Ishikawa (cell line): ENCODE measurements at regions not wholly inside any gene's neighbourhood (a gene's known extent, or its start where the extent isn't known, plus 50 kb on each side); places are given as distances from the start of the nearest gene placed in this dataset.

Experiments used
- CEBPB ChIP-seq: IDR thresholded peaks from 2 replicates; pipeline ENCODE4 v1.6.1; 2012
- CREB1 ChIP-seq: IDR thresholded peaks from 2 replicates; pipeline ENCODE4 v1.6.1; 2012; ENCODE audit warnings: low read depth
- EGR1 ChIP-seq: IDR thresholded peaks from 2 replicates; pipeline ENCODE4 v1.6.1; 2012
- EP300 ChIP-seq: IDR thresholded peaks from 2 replicates; pipeline ENCODE4 v1.6.1; 2012; ENCODE audit warnings: borderline replicate concordance
- FOXM1 ChIP-seq: IDR thresholded peaks from 2 replicates; pipeline ENCODE4 v1.6.1; 2012; ENCODE audit warnings: low read depth, borderline replicate concordance
- MAX ChIP-seq: IDR thresholded peaks from 2 replicates; pipeline ENCODE4 v1.6.1; 2012
- NFIC ChIP-seq: IDR thresholded peaks from 2 replicates; pipeline ENCODE4 v1.6.1; 2012
- RAD21 ChIP-seq: IDR thresholded peaks from 2 replicates; pipeline ENCODE4 v1.6.1; 2012; ENCODE audit warnings: low read depth
- REST ChIP-seq: IDR thresholded peaks from 2 replicates; pipeline ENCODE4 v1.6.1; 2012; ENCODE audit warnings: low read depth, mild to moderate bottlenecking
- TAF1 ChIP-seq: IDR thresholded peaks from 2 replicates; pipeline ENCODE4 v1.6.1; 2012; ENCODE audit warnings: low read depth, mild to moderate bottlenecking
- TCF12 ChIP-seq: IDR thresholded peaks from 2 replicates; pipeline ENCODE4 v1.6.1; 2012; ENCODE audit warnings: low read depth
- TEAD4 ChIP-seq: IDR thresholded peaks from 2 replicates; pipeline ENCODE4 v1.6.1; 2012
- USF1 ChIP-seq: IDR thresholded peaks from 2 replicates; pipeline ENCODE4 v1.6.1; 2012
- YY1 ChIP-seq: IDR thresholded peaks from 2 replicates; pipeline ENCODE4 v1.6.1; 2012; ENCODE audit warnings: low read depth
- ZBTB7A ChIP-seq: IDR thresholded peaks from 2 replicates; pipeline ENCODE4 v1.6.1; 2012; ENCODE audit warnings: low read depth

GRCh38 chr14:61176686-61177085 is 104.5 kb downstream of the TMEM30B start:
- TF ChIP-seq TCF12 (no peak), MAX (no peak), TEAD4 (no peak)

GRCh38 chr14:61174987-61175386 is 106.2 kb downstream of the TMEM30B start:
- TF ChIP-seq MAX (no peak), CEBPB (peak; percentile 78), ZBTB7A (no peak)

GRCh38 chr14:61174441-61174891 is 106.7 kb downstream of the TMEM30B start:
- no peak for TF ChIP-seq EP300
- no peak for TF ChIP-seq USF1
- no peak for TF ChIP-seq TCF12
- no peak for TF ChIP-seq YY1
- no peak for TF ChIP-seq FOXM1
- no peak for TF ChIP-seq ZBTB7A
- TF ChIP-seq TEAD4, result no peak
- TF ChIP-seq TAF1, result no peak
- TF ChIP-seq REST, result no peak
- TF ChIP-seq EGR1, result no peak
- no peak for TF ChIP-seq MAX
- no peak for TF ChIP-seq CREB1
- TF ChIP-seq RAD21, result no peak

GRCh38 chr14:61171727-61172126 is 109.4 kb downstream of the TMEM30B start:
- no peak for TF ChIP-seq EGR1
- TF ChIP-seq MAX, result no peak
- TF ChIP-seq ZBTB7A, result no peak
- TF ChIP-seq FOXM1, result no peak
- no peak for TF ChIP-seq RAD21
- TF ChIP-seq TEAD4, result no peak
- no peak for TF ChIP-seq NFIC
- no peak for TF ChIP-seq TCF12
- no peak for TF ChIP-seq YY1
- no peak for TF ChIP-seq USF1

GRCh38 chr14:61168141-61168540 is 113.0 kb downstream of the TMEM30B start:
- TF ChIP-seq USF1 (no peak), TEAD4 (no peak), NFIC (no peak), RAD21 (no peak), REST (no peak), TCF12 (no peak), CREB1 (no peak), EGR1 (no peak), CEBPB (no peak), MAX (no peak), FOXM1 (no peak), ZBTB7A (no peak), TAF1 (no peak), EP300 (no peak), YY1 (no peak)

- TF ChIP-seq EP300 (no peak), TCF12 (no peak), CREB1 (no peak), ZBTB7A (no peak), FOXM1 (no peak), RAD21 (no peak), YY1 (no peak)
These were observed 113.5 kb downstream of the TMEM30B start for GRCh38 chr14:61167642-61168041.
